ENCODE measurements at regions not wholly inside any gene's neighbourhood (a gene's known extent, or its start where the extent isn't known, plus 50 kb on each side); places are given as distances from the start of the nearest gene placed in this dataset.

DNA sequence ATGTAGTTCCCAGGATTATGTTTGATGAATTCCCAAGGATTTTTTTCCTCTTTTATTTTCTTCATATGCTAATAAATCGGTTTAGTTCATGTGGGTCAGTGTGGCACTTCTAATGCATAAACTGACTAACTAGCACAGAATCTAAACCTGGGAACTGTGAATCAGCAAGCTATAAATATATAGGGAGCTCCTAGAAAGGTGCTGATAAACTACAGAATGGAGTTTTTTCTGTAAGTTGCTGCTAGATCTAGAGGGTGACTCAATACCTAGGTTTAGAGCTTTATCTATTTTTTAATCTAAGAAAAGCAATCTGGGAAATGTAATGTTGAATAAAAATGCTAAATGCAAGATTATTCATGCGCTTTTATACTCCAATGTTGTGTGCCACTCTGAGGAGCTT, 118.8 kb upstream of the PTCHD4 start:
- TF ChIP-seq CTCF (IDR thresholded peaks at IDR 0.05) (no peak), POLR2A (IDR thresholded peaks at IDR 0.05) (no peak)
